ENCODE measurements at regions not wholly inside any gene's neighbourhood (a gene's known extent, or its start where the extent isn't known, plus 50 kb on each side); places are given as distances from the start of the nearest gene placed in this dataset.

DNA sequence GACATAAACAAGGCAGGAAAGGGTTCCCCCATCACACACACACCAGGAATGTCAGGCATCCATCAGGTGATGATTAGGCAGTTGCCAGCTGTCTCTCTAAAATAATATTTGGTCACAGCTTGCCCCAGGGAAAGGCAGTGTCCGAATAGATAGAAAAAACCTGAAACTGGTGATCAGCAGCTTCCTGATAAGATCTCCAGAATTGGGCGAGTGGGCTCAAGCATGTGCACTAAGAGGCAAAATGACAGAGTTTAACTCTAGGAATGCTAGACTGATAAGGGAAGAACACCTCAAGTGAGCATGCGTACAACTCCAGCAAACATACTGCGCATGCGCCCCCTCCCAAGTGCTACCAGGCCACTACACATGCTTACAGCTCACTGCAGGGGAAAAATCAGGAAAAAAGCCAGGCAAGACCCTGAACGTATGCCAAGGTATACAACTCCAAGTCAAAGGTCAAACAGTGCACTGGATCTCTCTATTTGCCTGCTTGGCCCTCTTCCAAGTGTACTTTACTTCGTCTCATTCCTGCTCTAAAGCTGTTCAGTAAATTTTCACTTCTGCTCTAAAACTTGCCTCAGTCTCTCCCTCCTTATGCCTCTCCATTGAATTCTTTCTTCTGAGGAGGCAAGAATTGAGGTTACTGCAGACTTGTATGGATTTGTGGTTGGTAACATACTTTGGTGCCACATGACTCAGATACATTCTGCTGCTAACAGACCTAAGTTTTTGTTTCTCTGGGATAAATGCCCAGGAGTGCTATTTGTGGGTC, 73.5 kb upstream of the VASH1 start:
- H3K4me1 ChIP-seq (ENCODE audit: control insufficient read depth, insufficient read depth, low read length): no peaks in the 10 kb centered on the region
- H3K9ac ChIP-seq (ENCODE audit: low read depth, low read length): no peak overlapping the region
- no peak overlapping the region for H3K4me3 ChIP-seq (ENCODE audit: low read depth, low read length)
- no peak overlapping the region for H3K27ac ChIP-seq (ENCODE audit: low read depth, low read length)
- H3K27me3 ChIP-seq (ENCODE audit: control insufficient read depth, insufficient read depth, low read length): no peaks in the 10 kb centered on the region
- H3K9me3 ChIP-seq (ENCODE audit: control insufficient read depth, insufficient read depth, low read length): peaks cover 5% of the 10 kb centered on the region; the same call in 1 of the 2 replicates
- no peaks in the 10 kb centered on the region for H3K36me3 ChIP-seq (ENCODE audit: control insufficient read depth, insufficient read depth, low read length)

DNA sequence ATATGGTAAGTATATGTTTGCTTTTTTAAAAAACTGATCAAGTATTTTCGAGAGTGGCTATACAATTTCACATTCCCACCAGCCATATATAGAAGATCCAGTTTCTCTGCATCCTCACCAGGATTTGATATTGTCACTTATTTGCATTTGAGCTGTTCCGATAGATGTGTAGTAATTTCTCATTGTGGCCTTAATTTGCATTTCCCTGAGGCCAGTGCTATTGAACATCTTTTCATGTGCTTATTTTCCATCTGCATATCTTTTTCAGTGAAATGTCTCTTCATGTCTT, 72.9 kb upstream of the VASH1 start:
- no peak overlapping the region for H3K4me3 ChIP-seq (ENCODE audit: low read depth, low read length)
- H3K27ac ChIP-seq (ENCODE audit: low read depth, low read length): no peak overlapping the region
- H3K9ac ChIP-seq (ENCODE audit: low read depth, low read length): no peak overlapping the region
- peaks cover 5% of the 10 kb centered on the region; the same call in 1 of the 2 replicates for H3K9me3 ChIP-seq (ENCODE audit: control insufficient read depth, insufficient read depth, low read length)
- no peaks in the 10 kb centered on the region for H3K4me1 ChIP-seq (ENCODE audit: control insufficient read depth, insufficient read depth, low read length)
- H3K36me3 ChIP-seq (ENCODE audit: control insufficient read depth, insufficient read depth, low read length): no peaks in the 10 kb centered on the region
- no peaks in the 10 kb centered on the region for H3K27me3 ChIP-seq (ENCODE audit: control insufficient read depth, insufficient read depth, low read length)

DNA sequence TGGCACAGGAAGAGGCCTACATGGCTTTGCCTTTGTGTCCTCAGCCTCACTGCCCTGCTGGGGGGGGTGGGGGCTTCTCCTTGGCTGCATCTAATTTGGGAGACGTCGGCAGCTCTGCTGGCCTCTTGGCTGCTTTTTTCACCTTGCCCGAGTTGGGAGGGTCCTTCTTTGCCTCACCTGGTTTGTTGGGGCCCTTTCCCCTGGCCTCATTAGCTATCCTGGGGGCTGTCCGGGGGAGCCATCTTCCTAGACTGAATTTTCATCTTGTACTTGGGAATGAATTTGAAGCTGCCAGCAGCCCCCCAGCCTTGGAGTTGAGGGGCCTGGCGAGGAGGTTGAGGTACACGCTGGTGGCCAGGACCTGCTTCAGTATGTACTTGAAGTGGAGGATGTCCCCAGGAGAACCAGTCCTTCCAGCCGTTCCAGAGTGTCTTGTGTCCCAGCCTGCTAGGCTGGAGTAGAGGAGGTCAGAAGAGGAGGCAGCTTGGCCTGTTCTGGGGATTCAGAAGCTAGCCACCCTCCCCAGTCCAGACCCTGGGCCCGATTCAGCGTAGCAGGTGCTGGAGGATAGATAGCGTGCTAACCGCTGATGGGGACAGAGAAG, 70.7 kb upstream of the VASH1 start:
- H3K9ac ChIP-seq (ENCODE audit: low read depth, low read length): no peak overlapping the region
- no peak overlapping the region for H3K4me3 ChIP-seq (ENCODE audit: low read depth, low read length)
- H3K9me3 ChIP-seq (ENCODE audit: control insufficient read depth, insufficient read depth, low read length): peaks cover 5% of the 10 kb centered on the region; the same call in 1 of the 2 replicates
- H3K27ac ChIP-seq (ENCODE audit: low read depth, low read length): no peak overlapping the region
- H3K4me1 ChIP-seq (ENCODE audit: control insufficient read depth, insufficient read depth, low read length): no peaks in the 10 kb centered on the region
- H3K27me3 ChIP-seq (ENCODE audit: control insufficient read depth, insufficient read depth, low read length): no peaks in the 10 kb centered on the region
- H3K36me3 ChIP-seq (ENCODE audit: control insufficient read depth, insufficient read depth, low read length): no peaks in the 10 kb centered on the region

DNA sequence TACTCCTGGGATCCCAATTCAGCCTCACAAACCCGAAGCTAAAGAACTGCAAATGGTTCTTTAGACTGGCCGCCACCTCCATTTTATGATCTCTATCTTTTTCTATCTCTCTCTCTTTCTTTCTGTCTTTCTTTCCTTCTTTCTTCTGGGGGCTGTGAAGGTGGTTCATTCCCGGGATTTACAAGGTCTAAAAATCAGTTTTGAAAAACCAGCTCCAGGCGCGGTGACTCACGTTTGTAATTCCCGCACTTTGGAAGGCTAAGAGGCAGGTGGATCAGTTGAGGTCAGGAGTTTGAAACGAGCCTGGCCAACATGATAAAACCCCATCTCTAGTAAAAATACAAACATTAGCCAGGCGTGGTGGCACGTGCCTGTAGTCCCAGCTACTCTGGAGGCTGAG, 67.2 kb upstream of the VASH1 start:
- H3K36me3 ChIP-seq (ENCODE audit: control insufficient read depth, insufficient read depth, low read length): no peaks in the 10 kb centered on the region
- H3K27me3 ChIP-seq (ENCODE audit: control insufficient read depth, insufficient read depth, low read length): no peaks in the 10 kb centered on the region
- H3K9me3 ChIP-seq (ENCODE audit: control insufficient read depth, insufficient read depth, low read length): no peaks in the 10 kb centered on the region
- H3K4me3 ChIP-seq (ENCODE audit: low read depth, low read length): no peak overlapping the region
- H3K4me1 ChIP-seq (ENCODE audit: control insufficient read depth, insufficient read depth, low read length): no peaks in the 10 kb centered on the region
- H3K9ac ChIP-seq (ENCODE audit: low read depth, low read length): no peak overlapping the region
- no peak overlapping the region for H3K27ac ChIP-seq (ENCODE audit: low read depth, low read length)

DNA sequence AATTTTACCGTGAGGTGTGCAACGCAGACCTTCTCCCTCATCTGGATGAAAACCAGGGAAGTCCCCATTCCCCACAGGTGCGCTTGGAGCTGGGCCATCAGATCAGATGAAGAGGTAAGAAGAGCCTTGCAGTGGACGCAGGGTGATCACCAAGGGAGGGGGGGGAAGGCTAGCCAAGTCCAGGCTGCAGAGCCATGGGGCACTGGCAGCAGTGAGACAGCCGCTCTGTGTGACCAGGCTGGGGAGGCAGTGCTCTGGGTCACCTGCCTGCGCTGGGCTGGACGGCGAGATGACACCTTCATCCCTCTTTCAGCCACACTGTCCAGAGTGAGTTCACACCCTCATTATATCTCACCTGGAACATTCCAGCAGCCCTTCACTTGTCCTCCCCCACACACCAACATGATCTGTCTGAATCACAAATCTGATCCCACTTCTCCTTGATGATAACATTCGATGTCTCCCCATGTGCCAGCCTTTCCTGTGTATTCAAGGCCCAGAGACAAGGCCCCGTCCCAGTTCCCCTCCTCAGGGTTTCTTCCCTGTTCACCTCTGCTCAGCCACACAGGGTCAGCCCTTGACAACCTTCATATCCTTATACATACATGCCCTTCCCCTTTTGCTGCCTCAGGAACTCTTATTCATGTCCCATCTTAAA, 65.9 kb upstream of the VASH1 start:
- Histone ChIP-seq H3K4me3 (ENCODE audit: low read depth, low read length) (no peak overlapping the region), H3K27ac (ENCODE audit: low read depth, low read length) (no peak overlapping the region), H3K27me3 (ENCODE audit: control insufficient read depth, insufficient read depth, low read length) (no peaks in the 10 kb centered on the region), H3K36me3 (ENCODE audit: control insufficient read depth, insufficient read depth, low read length) (no peaks in the 10 kb centered on the region), H3K9me3 (ENCODE audit: control insufficient read depth, insufficient read depth, low read length) (no peaks in the 10 kb centered on the region), H3K9ac (ENCODE audit: low read depth, low read length) (no peak overlapping the region), H3K4me1 (ENCODE audit: control insufficient read depth, insufficient read depth, low read length) (no peaks in the 10 kb centered on the region)

DNA sequence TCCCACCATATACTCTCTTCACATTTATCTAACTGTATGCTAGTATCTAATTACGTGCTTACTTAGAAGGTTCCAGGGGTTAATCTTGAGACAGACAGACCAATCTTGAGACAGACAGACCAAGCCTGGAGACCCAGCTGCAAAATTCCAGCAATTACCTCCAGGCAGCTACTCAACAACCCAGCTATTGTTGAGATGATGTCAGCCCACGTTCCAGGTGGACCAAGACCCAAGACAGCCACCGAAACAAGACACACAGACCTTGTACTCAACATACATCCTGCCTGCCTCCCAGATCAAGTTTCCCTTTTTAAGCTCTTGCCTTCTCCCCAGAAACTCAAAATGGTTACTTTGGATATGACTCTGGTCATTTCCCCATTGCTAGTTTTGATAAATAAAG, 64.9 kb upstream of the VASH1 start:
- Histone ChIP-seq H3K4me1 (ENCODE audit: control insufficient read depth, insufficient read depth, low read length) (no peaks in the 10 kb centered on the region), H3K9me3 (ENCODE audit: control insufficient read depth, insufficient read depth, low read length) (no peaks in the 10 kb centered on the region), H3K27me3 (ENCODE audit: control insufficient read depth, insufficient read depth, low read length) (no peaks in the 10 kb centered on the region), H3K27ac (ENCODE audit: low read depth, low read length) (no peak overlapping the region), H3K36me3 (ENCODE audit: control insufficient read depth, insufficient read depth, low read length) (no peaks in the 10 kb centered on the region), H3K9ac (ENCODE audit: low read depth, low read length) (no peak overlapping the region), H3K4me3 (ENCODE audit: low read depth, low read length) (no peak overlapping the region)

DNA sequence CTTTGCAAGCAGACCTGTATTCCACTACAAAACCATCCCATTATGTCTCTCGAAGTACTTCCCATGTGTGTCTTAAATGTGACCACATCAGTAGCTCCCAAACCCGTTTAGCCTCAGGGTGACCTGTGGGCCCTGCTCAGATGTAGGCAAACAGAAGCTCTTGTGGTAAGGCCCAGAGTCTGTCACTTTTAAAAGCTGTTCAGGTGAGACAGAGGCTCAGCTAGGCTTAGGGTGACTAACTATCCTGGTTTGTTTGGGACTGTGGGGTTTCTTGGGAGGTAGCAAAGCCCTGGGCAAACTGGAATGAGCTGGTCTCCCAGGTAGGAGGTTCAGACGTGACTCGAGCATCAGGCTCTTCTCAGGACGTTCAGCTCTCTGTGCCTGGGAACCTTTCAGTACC, 64.5 kb upstream of the VASH1 start:
- Histone ChIP-seq H3K27me3 (ENCODE audit: control insufficient read depth, insufficient read depth, low read length) (no peaks in the 10 kb centered on the region), H3K36me3 (ENCODE audit: control insufficient read depth, insufficient read depth, low read length) (no peaks in the 10 kb centered on the region), H3K27ac (ENCODE audit: low read depth, low read length) (no peak overlapping the region), H3K9ac (ENCODE audit: low read depth, low read length) (no peak overlapping the region), H3K4me1 (ENCODE audit: control insufficient read depth, insufficient read depth, low read length) (no peaks in the 10 kb centered on the region), H3K9me3 (ENCODE audit: control insufficient read depth, insufficient read depth, low read length) (no peaks in the 10 kb centered on the region), H3K4me3 (ENCODE audit: low read depth, low read length) (no peak overlapping the region)

DNA sequence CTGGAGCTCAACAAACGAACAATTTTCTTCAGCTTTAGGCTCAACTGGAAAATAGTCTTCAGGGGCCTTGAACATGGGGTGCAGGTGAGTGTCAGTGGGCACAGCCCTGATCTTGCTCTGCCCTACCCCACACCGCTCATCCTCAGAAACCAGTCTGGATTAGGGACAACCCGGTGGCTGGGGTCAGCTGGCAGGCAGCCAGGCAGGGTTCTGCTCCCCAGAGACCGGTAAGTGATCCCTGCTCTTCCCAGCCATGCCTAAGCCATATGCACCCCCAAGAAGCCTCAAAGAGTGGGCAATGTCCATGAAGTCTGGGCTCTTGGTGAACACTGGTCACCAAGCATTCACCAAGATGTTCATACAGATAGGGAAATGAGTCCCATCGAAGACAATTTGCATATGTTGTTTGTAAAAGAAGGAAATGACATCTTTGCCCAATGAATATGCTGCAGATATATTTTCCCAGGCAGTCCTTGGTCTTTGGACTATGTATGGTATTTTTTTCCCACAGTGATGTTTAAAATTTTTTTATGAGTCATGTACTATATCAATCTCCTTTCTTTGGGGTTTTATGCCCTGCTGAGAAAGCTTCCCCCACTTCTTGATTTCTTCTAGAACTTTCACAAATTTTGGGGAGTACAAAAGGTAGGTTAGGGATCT, 63.9 kb upstream of the VASH1 start:
- no peaks in the 10 kb centered on the region for H3K36me3 ChIP-seq (ENCODE audit: control insufficient read depth, insufficient read depth, low read length)
- H3K27ac ChIP-seq (ENCODE audit: low read depth, low read length): no peak overlapping the region
- no peak overlapping the region for H3K9ac ChIP-seq (ENCODE audit: low read depth, low read length)
- no peaks in the 10 kb centered on the region for H3K9me3 ChIP-seq (ENCODE audit: control insufficient read depth, insufficient read depth, low read length)
- no peaks in the 10 kb centered on the region for H3K4me1 ChIP-seq (ENCODE audit: control insufficient read depth, insufficient read depth, low read length)
- H3K4me3 ChIP-seq (ENCODE audit: low read depth, low read length): no peak overlapping the region
- H3K27me3 ChIP-seq (ENCODE audit: control insufficient read depth, insufficient read depth, low read length): no peaks in the 10 kb centered on the region

DNA sequence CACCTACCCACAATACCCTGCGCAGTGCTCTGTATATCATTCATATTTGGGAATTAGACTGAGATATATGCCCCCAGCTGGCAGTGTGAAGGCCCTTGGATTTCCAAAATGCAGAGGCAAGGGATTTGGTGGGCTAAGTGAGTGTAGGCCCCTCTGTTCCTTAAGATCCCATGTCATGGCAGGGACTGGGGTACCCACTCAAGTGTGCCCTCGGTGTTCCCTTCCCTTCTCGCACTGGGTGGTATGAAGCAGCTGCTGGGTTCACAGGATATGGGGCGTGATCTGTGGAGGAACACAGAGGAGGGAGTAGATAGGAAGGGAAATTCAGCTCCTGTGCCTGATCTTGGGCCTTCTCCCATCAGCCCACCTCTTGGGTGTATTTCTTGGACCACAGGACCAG, 63.1 kb upstream of the VASH1 start:
- no peaks in the 10 kb centered on the region for H3K27me3 ChIP-seq (ENCODE audit: control insufficient read depth, insufficient read depth, low read length)
- H3K4me1 ChIP-seq (ENCODE audit: control insufficient read depth, insufficient read depth, low read length): no peaks in the 10 kb centered on the region
- no peaks in the 10 kb centered on the region for H3K36me3 ChIP-seq (ENCODE audit: control insufficient read depth, insufficient read depth, low read length)

DNA sequence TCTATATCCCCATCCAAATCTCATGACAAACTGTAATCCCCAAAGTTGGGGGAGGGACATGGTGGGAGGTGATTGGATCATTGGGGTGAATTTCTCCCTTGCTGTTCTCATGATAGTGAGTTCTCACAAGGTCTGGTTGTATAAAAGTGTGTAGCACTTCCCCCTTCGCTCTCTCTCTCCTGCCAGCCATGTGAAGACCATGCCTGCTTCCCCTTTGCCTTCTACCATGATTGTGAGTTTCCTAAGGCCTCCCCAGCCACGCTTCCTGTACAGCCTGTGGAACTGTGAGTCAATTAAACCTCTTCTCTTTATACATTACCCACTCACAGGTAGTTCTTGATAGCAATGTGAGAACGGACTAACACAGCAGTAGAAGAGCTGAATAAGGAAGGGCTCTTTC, 62.6 kb upstream of the VASH1 start:
- H3K4me3 ChIP-seq (ENCODE audit: low read depth, low read length): no peak overlapping the region
- H3K36me3 ChIP-seq (ENCODE audit: control insufficient read depth, insufficient read depth, low read length): no peaks in the 10 kb centered on the region
- no peak overlapping the region for H3K27ac ChIP-seq (ENCODE audit: low read depth, low read length)
- H3K27me3 ChIP-seq (ENCODE audit: control insufficient read depth, insufficient read depth, low read length): no peaks in the 10 kb centered on the region
- H3K9ac ChIP-seq (ENCODE audit: low read depth, low read length): no peak overlapping the region
- H3K4me1 ChIP-seq (ENCODE audit: control insufficient read depth, insufficient read depth, low read length): no peaks in the 10 kb centered on the region
- H3K9me3 ChIP-seq (ENCODE audit: control insufficient read depth, insufficient read depth, low read length): no peaks in the 10 kb centered on the region

More for the DNA sequence above, 63.1 kb upstream of the VASH1 start:
- H3K9me3 ChIP-seq (ENCODE audit: control insufficient read depth, insufficient read depth, low read length): no peaks in the 10 kb centered on the region
- no peak overlapping the region for H3K4me3 ChIP-seq (ENCODE audit: low read depth, low read length)
- no peak overlapping the region for H3K27ac ChIP-seq (ENCODE audit: low read depth, low read length)
- H3K9ac ChIP-seq (ENCODE audit: low read depth, low read length): no peak overlapping the region

Data from HUES48 (cell line).